SK-N-SH (cell line): ENCODE measurements at regions not wholly inside any gene's neighbourhood (a gene's known extent, or its start where the extent isn't known, plus 50 kb on each side); places are given as distances from the start of the nearest gene placed in this dataset.

Experiments
- CTCF ChIA-PET: fragments of 300-600, 350-600 bp; formaldehyde crosslinking; extraction: SDS; loops from one replicate; lab custom pipeline; 2021; lab: Yijun Ruan, JAX
- POLR2A ChIA-PET: fragments of 350-600 bp; sonication (Branson Sonifier 250); formaldehyde crosslinking; extraction: SDS; loops from one replicate; lab custom pipeline; 2020; ENCODE audit warnings: antibody characterized with exemption, inconsistent platforms; lab: Yijun Ruan, JAX
- DNase-seq: peaks from one replicate; pipeline ENCODE4 v3.0.0; 2012
- H2AFZ ChIP-seq: fragments of 200-600 bp; sonication (generic); 2 replicates; pipeline ENCODE4 v1.8.1; 2016; ENCODE audit warnings: antibody characterized with exemption, mild to moderate bottlenecking, low read depth
- H3F3A ChIP-seq: fragments of 200-600 bp; sonication (generic); replicated peaks from 2 replicates; pipeline ENCODE3; 2016; ENCODE audit warnings: antibody characterized with exemption, mild to moderate bottlenecking; ENCODE audit not compliant: insufficient read depth
- H3K27ac ChIP-seq, 2 experiments: fragments of 200-500 bp in 1 of 2; fragments of 200-600 bp in 1 of 2; sonication (Bioruptor generic) in 1 of 2; sonication (generic), shearing (Covaris generic) in 1 of 2; 2 replicates each; pipeline versions ENCODE4 v1.5.1 to v1.6.1; 2014 to 2016; ENCODE audit warnings: low read depth in 2 of 2, inconsistent platforms in 1 of 2, low read length in 1 of 2, mild to moderate bottlenecking in 1 of 2, mixed read lengths in 1 of 2
- H3K27me3 ChIP-seq: fragments of 200-600 bp; sonication (generic), shearing (Covaris generic); 2 replicates; pipeline ENCODE4 v1.6.1; 2016; ENCODE audit warnings: mixed run types; ENCODE audit not compliant: insufficient read depth
- H3K36me3 ChIP-seq, 2 experiments: fragments of 200-500 bp in 1 of 2; fragments of 200-600 bp in 1 of 2; sonication (Bioruptor generic) in 1 of 2; sonication (generic) in 1 of 2; replicated peaks in 1 of 2; 2 replicates each; pipeline versions ENCODE3 to v1.5.1; 2014 to 2016; ENCODE audit warnings: low read length in 1 of 2, mild to moderate bottlenecking in 1 of 2; ENCODE audit not compliant: insufficient read depth in 2 of 2, control insufficient read depth in 1 of 2
- H3K4me1 ChIP-seq, 2 experiments: fragments of 200-500 bp in 1 of 2; fragments of 200-600 bp in 1 of 2; sonication (Bioruptor generic) in 1 of 2; sonication (generic), shearing (Covaris generic) in 1 of 2; 2 replicates each; pipeline versions ENCODE4 v1.5.1 to v1.6.1; 2014 to 2016; ENCODE audit warnings: low read depth in 1 of 2, low read length in 1 of 2, mixed run types in 1 of 2; ENCODE audit not compliant: insufficient read depth in 2 of 2, control insufficient read depth in 1 of 2
- H3K4me2 ChIP-seq: fragments of 200-600 bp; sonication (generic), shearing (Covaris generic); 2 replicates; pipeline ENCODE4 v1.6.1; 2017; ENCODE audit warnings: mixed run types
- H3K4me3 ChIP-seq, 2 experiments: fragments of 200-500 bp in 1 of 2; fragments of 200-600 bp in 1 of 2; sonication (Bioruptor generic) in 1 of 2; sonication (generic), shearing (Covaris generic) in 1 of 2; 2 replicates each; pipeline versions ENCODE4 v1.5.1 to v1.8.1; 2014 to 2016; ENCODE audit warnings: low read depth in 2 of 2, inconsistent platforms in 1 of 2, low read length in 1 of 2, mild to moderate bottlenecking in 1 of 2, mixed read lengths in 1 of 2, moderate library complexity in 1 of 2
- H3K79me2 ChIP-seq: fragments of 200-600 bp; sonication (generic); 2 replicates; pipeline ENCODE4 v1.8.1; 2017; ENCODE audit warnings: mild to moderate bottlenecking; ENCODE audit not compliant: insufficient read depth
- H3K9ac ChIP-seq: fragments of 200-600 bp; sonication (generic); 2 replicates; pipeline ENCODE4 v1.6.1; 2017; ENCODE audit warnings: mixed run types
- H3K9me2 ChIP-seq: fragments of 200-600 bp; sonication (generic); 2 replicates; pipeline ENCODE4 v1.6.1; 2017; ENCODE audit warnings: mixed run types
- H3K9me3 ChIP-seq: fragments of 200-600 bp; sonication (generic); 2 replicates; pipeline ENCODE4 v1.6.1; 2017; ENCODE audit warnings: mixed run types, mild to moderate bottlenecking, moderate library complexity
- H4K20me1 ChIP-seq: fragments of 200-600 bp; sonication (generic); 2 replicates; pipeline ENCODE4 v1.6.1; 2017; ENCODE audit warnings: mild to moderate bottlenecking, mixed run types; ENCODE audit not compliant: insufficient read depth
- CHD2 ChIP-seq: fragments of 150-350 bp; IDR thresholded peaks from 2 replicates; pipeline ENCODE4 v1.6.1; 2018; ENCODE audit warnings: low read length; ENCODE audit not compliant: partially characterized antibody
- EP300 ChIP-seq, 2 experiments: IDR thresholded peaks; 2 replicates each; pipeline versions ENCODE4 v1.4.0 to v1.6.1; 2012; ENCODE audit warnings: borderline replicate concordance in 1 of 2, low read depth in 1 of 2, low read length in 1 of 2
- EZH2phosphoT487 ChIP-seq: fragments of 200-600 bp; sonication (generic); IDR thresholded peaks from 2 replicates; pipeline ENCODE4 v1.6.1; 2017; ENCODE audit warnings: low read depth, mixed run types, mild to moderate bottlenecking, antibody characterized with exemption, moderate library complexity, borderline replicate concordance
- FOSL2 ChIP-seq: IDR thresholded peaks from 2 replicates; pipeline ENCODE4 v1.4.0; 2012; ENCODE audit warnings: low read depth, mild to moderate bottlenecking, moderate library complexity, borderline replicate concordance
- FOXM1 ChIP-seq: IDR thresholded peaks from 2 replicates; pipeline ENCODE4 v1.4.0; 2012; ENCODE audit warnings: low read depth, mild to moderate bottlenecking
- GABPA ChIP-seq: IDR thresholded peaks from 2 replicates; pipeline ENCODE4 v1.4.0; 2012; ENCODE audit warnings: low read depth, mild to moderate bottlenecking
- GATA2 ChIP-seq: sonication (generic); formaldehyde crosslinking; IDR thresholded peaks from 2 replicates; pipeline ENCODE4 v1.5.0; 2020; ENCODE audit warnings: mild to moderate bottlenecking, missing genetic modification reagents
- MEF2A ChIP-seq: IDR thresholded peaks from 2 replicates; pipeline ENCODE4 v1.4.0; 2012; ENCODE audit warnings: low read depth, borderline replicate concordance
- MXI1 ChIP-seq: IDR thresholded peaks from 2 replicates; pipeline ENCODE4 v1.6.1; 2012; ENCODE audit warnings: mild to moderate bottlenecking, low read depth, low read length, improper control_type of control experiment
- NFIC ChIP-seq: IDR thresholded peaks from 2 replicates; pipeline ENCODE4 v1.4.0; 2012; ENCODE audit warnings: borderline replicate concordance
- POLR2AphosphoS5 ChIP-seq: IDR thresholded peaks from 2 replicates; pipeline ENCODE4 v1.6.1; 2012; ENCODE audit warnings: low read depth, low read length
- RAD21 ChIP-seq: IDR thresholded peaks from 2 replicates; pipeline ENCODE4 v1.6.1; 2012; ENCODE audit warnings: mild to moderate bottlenecking, low read length
- RCOR1 ChIP-seq: fragments of 150-350 bp; IDR thresholded peaks from 2 replicates; pipeline ENCODE4 v1.6.1; 2017; ENCODE audit warnings: antibody characterized with exemption, low read length
- RXRA ChIP-seq: IDR thresholded peaks from 2 replicates; pipeline ENCODE4 v1.4.0; 2012; ENCODE audit warnings: low read depth, mild to moderate bottlenecking, borderline replicate concordance
- SIN3A ChIP-seq: IDR thresholded peaks from 2 replicates; pipeline ENCODE4 v1.6.1; 2012; ENCODE audit warnings: low read depth, mild to moderate bottlenecking, low read length, moderate library complexity, borderline replicate concordance
- SMC3 ChIP-seq: IDR thresholded peaks from 2 replicates; pipeline ENCODE4 v1.6.1; 2012; ENCODE audit warnings: low read depth, low read length, improper control_type of control experiment
- TAF1 ChIP-seq: IDR thresholded peaks from 2 replicates; pipeline ENCODE4 v1.6.1; 2012; ENCODE audit warnings: low read depth, mild to moderate bottlenecking, low read length, moderate library complexity, borderline replicate concordance
- WGBS: methylation state at CpG from one replicate; pipeline ENCODE4 v1.1.6; 2017; ENCODE audit warnings: low lambda C conversion rate; 5-methylcytosine and 5-hydroxymethylcytosine counted together
- TF ChIP-seq, protein P1 (sequence below): IDR thresholded peaks from 2 replicates; pipeline ENCODE4 v1.4.0; 2012; ENCODE audit warnings: low read depth, borderline replicate concordance
- TF ChIP-seq, protein P2 (sequence below): IDR thresholded peaks from 2 replicates; pipeline ENCODE4 v1.4.0; 2012; ENCODE audit warnings: low read depth, borderline replicate concordance
- TF ChIP-seq, protein P3 (sequence below): IDR thresholded peaks from 2 replicates; pipeline ENCODE4 v1.4.0; 2012; ENCODE audit warnings: low read depth
- TF ChIP-seq, protein P4 (sequence below): IDR thresholded peaks from 2 replicates; pipeline ENCODE4; 2012
- TF ChIP-seq, protein P5 (sequence below): fragments of 200-600 bp; sonication (generic); IDR thresholded peaks from 2 replicates; pipeline ENCODE4 v1.6.1; 2017; ENCODE audit warnings: antibody characterized with exemption, mild to moderate bottlenecking, moderate library complexity

DNA sequence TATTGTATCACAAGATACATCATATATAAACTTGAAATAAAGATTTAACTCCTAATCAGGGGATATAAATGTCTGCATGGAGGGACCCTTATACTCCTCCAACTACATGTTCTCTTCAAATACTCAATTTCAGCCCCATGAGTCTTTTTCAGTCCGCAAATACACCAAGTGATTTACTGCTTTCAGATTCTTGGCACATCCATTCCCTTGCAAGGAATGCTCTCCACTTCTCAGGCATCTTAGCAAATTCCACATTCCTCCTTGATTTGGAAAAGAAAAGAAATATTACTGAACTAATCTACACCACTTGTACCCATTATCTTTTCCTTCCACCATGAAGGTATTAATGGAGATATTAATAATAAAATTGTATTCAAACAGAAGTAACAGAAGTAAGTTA lies 999.4 kb upstream of the GJE1 start:
- Histone ChIP-seq H3K79me2 (no peaks in the 10 kb centered on the region), H4K20me1 (no peaks in the 10 kb centered on the region), H2AFZ (no peak overlapping the region), H3K36me3 (no peaks in the 10 kb centered on the region), H3K27me3 (0 out of 2 replicates have a peak, but pooled peaks cover 10% of the 10 kb centered on the region), H3K27ac (peak overlapping the region in 1 of 2 experiments; percentile 78; a peak in 1 of 4 replicates), H3K4me2 (no peak overlapping the region), H3F3A (no peaks in the 10 kb centered on the region), H3K4me1 (no peaks in the 10 kb centered on the region; a peak in 1 of 4 replicates), H3K9me3 (no peaks in the 10 kb centered on the region; the same call in 1 of the 2 replicates), H3K9ac (no peak overlapping the region), H3K9me2 (no peaks in the 10 kb centered on the region)
- DNase-seq, result no peak
- CTCF ChIA-PET, result no interaction called here
- WGBS, result 16% methylated on average over 1 of the region's 1 CpG
- POLR2A ChIA-PET, result no interaction called here
- no peak for TF ChIP-seq EZH2phosphoT487
- TF ChIP-seq, protein P1, sequence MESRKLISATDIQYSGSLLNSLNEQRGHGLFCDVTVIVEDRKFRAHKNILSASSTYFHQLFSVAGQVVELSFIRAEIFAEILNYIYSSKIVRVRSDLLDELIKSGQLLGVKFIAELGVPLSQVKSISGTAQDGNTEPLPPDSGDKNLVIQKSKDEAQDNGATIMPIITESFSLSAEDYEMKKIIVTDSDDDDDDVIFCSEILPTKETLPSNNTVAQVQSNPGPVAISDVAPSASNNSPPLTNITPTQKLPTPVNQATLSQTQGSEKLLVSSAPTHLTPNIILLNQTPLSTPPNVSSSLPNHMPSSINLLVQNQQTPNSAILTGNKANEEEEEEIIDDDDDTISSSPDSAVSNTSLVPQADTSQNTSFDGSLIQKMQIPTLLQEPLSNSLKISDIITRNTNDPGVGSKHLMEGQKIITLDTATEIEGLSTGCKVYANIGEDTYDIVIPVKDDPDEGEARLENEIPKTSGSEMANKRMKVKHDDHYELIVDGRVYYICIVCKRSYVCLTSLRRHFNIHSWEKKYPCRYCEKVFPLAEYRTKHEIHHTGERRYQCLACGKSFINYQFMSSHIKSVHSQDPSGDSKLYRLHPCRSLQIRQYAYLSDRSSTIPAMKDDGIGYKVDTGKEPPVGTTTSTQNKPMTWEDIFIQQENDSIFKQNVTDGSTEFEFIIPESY, result no peak
- TF ChIP-seq CHD2, result no peak
- TF ChIP-seq, protein P2, sequence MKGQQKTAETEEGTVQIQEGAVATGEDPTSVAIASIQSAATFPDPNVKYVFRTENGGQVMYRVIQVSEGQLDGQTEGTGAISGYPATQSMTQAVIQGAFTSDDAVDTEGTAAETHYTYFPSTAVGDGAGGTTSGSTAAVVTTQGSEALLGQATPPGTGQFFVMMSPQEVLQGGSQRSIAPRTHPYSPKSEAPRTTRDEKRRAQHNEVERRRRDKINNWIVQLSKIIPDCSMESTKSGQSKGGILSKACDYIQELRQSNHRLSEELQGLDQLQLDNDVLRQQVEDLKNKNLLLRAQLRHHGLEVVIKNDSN, result no peak
- no peak for TF ChIP-seq MEF2A
- no peak for TF ChIP-seq MXI1
- no peak for TF ChIP-seq POLR2AphosphoS5
- TF ChIP-seq FOSL2, result no peak
- TF ChIP-seq RCOR1, result no peak
- TF ChIP-seq, protein P3, sequence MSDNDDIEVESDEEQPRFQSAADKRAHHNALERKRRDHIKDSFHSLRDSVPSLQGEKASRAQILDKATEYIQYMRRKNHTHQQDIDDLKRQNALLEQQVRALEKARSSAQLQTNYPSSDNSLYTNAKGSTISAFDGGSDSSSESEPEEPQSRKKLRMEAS, result no peak
- TF ChIP-seq SIN3A, result no peak
- no peak for TF ChIP-seq GATA2 (CRISPR knock-in tag)
- TF ChIP-seq RAD21, result no peak
- TF ChIP-seq GABPA, result no peak
- TF ChIP-seq, all 33 proteins: peak for 0
- H3K4me3 ChIP-seq, result no peak overlapping the region

DNA sequence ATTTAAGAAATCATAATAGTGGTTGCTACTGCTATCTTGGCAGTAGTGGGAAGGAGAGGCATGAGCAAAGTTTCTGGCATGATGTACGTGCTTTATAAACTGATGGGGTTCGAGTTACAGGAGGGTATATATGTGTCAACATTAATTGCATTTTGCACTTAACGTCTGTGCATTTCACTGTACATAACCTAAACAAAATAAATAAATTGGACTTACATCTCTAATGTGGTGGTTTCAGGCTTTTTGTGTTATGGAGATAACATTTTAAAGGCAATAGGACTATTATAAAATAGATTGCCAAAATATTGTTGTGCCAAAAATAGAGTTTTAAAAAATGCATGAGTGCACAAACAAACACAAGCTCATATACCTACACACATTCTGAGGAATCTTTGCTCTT lies 1001.1 kb upstream of the GJE1 start:
- Histone ChIP-seq H3K4me1 (no peaks in the 10 kb centered on the region; a peak in 1 of 4 replicates), H3K9me2 (no peaks in the 10 kb centered on the region), H4K20me1 (no peaks in the 10 kb centered on the region), H3K4me3 (no peak overlapping the region), H2AFZ (no peak overlapping the region), H3K9me3 (no peaks in the 10 kb centered on the region), H3K9ac (no peak overlapping the region), H3K27ac (peak overlapping the region in 1 of 2 experiments; percentile 78; a peak in 1 of 4 replicates), H3K79me2 (no peaks in the 10 kb centered on the region), H3K27me3 (0 out of 2 replicates have a peak, but pooled peaks cover 13% of the 10 kb centered on the region), H3K4me2 (no peak overlapping the region), H3F3A (no peaks in the 10 kb centered on the region), H3K36me3 (no peaks in the 10 kb centered on the region)
- 10% methylated on average over 3 of the region's 3 CpGs for WGBS
- DNase-seq, result no peak
- POLR2A ChIA-PET, result no interaction called here
- CTCF ChIA-PET, result no interaction called here
- no peak for TF ChIP-seq TAF1
- TF ChIP-seq EP300 (IDR thresholded peaks at IDR 0.05; ENCODE audit: borderline replicate concordance in 1 of 2, low read depth in 1 of 2, low read length in 1 of 2), result no peak
- no peak for TF ChIP-seq RXRA
- no peak for TF ChIP-seq CHD2
- no peak for TF ChIP-seq RAD21
- no peak for TF ChIP-seq SMC3
- no peak for TF ChIP-seq NFIC
- no peak for TF ChIP-seq FOXM1
- TF ChIP-seq FOSL2, result no peak
- TF ChIP-seq, protein P4, sequence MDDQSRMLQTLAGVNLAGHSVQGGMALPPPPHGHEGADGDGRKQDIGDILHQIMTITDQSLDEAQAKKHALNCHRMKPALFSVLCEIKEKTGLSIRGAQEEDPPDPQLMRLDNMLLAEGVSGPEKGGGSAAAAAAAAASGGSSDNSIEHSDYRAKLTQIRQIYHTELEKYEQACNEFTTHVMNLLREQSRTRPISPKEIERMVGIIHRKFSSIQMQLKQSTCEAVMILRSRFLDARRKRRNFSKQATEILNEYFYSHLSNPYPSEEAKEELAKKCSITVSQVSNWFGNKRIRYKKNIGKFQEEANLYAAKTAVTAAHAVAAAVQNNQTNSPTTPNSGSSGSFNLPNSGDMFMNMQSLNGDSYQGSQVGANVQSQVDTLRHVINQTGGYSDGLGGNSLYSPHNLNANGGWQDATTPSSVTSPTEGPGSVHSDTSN, result no peak
- no peak for TF ChIP-seq GABPA
- TF ChIP-seq, protein P5, sequence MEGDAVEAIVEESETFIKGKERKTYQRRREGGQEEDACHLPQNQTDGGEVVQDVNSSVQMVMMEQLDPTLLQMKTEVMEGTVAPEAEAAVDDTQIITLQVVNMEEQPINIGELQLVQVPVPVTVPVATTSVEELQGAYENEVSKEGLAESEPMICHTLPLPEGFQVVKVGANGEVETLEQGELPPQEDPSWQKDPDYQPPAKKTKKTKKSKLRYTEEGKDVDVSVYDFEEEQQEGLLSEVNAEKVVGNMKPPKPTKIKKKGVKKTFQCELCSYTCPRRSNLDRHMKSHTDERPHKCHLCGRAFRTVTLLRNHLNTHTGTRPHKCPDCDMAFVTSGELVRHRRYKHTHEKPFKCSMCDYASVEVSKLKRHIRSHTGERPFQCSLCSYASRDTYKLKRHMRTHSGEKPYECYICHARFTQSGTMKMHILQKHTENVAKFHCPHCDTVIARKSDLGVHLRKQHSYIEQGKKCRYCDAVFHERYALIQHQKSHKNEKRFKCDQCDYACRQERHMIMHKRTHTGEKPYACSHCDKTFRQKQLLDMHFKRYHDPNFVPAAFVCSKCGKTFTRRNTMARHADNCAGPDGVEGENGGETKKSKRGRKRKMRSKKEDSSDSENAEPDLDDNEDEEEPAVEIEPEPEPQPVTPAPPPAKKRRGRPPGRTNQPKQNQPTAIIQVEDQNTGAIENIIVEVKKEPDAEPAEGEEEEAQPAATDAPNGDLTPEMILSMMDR, result no peak
